NCI-H460 (cell line): ENCODE measurements at regions not wholly inside any gene's neighbourhood (a gene's known extent, or its start where the extent isn't known, plus 50 kb on each side); places are given as distances from the start of the nearest gene placed in this dataset.

ENCODE experiments used
- DNase-seq: peaks from one replicate; pipeline ENCODE4 v3.0.0-alpha.2; 2016; ENCODE audit warnings: low read depth; ENCODE audit errors: extremely low read depth

- no peak for DNase-seq
Observed at GRCh38 chr3:84825817-84826216, 133.0 kb upstream of the CADM2 start.

GRCh38 chr3:84830476-84830875, 128.3 kb upstream of the CADM2 start:
- DNase-seq, result no peak

- DNase-seq, result no peak
Observed at GRCh38 chr3:84835366-84835765, 123.4 kb upstream of the CADM2 start.

- no peak for DNase-seq
Observed at GRCh38 chr3:84836961-84837360, 121.8 kb upstream of the CADM2 start.

GRCh38 chr3:84877092-84877491, 81.7 kb upstream of the CADM2 start:
- no peak for DNase-seq

GRCh38 chr3:84881288-84881687, 77.5 kb upstream of the CADM2 start:
- no peak for DNase-seq

- DNase-seq, result no peak
Observed at GRCh38 chr3:84885199-84885882, 73.4 kb upstream of the CADM2 start.

- no peak for DNase-seq
Observed at GRCh38 chr3:84891851-84892250, 66.9 kb upstream of the CADM2 start.

- DNase-seq, result no peak
Observed at GRCh38 chr3:84893211-84893610, 65.6 kb upstream of the CADM2 start.

GRCh38 chr3:84904212-84904611, 54.6 kb upstream of the CADM2 start:
- no peak for DNase-seq

GRCh38 chr3:84904816-84905555, 53.8 kb upstream of the CADM2 start:
- no peak for DNase-seq

- no peak for DNase-seq
Observed at GRCh38 chr3:84905556-84905920, 53.3 kb upstream of the CADM2 start.

- no peak for DNase-seq
Observed at GRCh38 chr3:84906065-84906464, 52.7 kb upstream of the CADM2 start.
